Activated T-helper 2 cell treated with anti-CD3 and anti-CD28 coated beads, Interferon-gamma antibody, Interleukin-2, Interleukin-4, amounts not matched to agents 10 μg/mL and 5 μg/mL and 100 μg/mL, durations not matched to agents 14 hours and 24 hours and 36 hours (primary cell): ENCODE measurements at regions not wholly inside any gene's neighbourhood (a gene's known extent, or its start where the extent isn't known, plus 50 kb on each side); places are given as distances from the start of the nearest gene placed in this dataset.

Experiments used
- DNase-seq: peaks from one replicate; pipeline ENCODE4 v3.0.0; 2021; ENCODE audit warnings: low spot score
- H3K27ac Mint-ChIP-seq: one replicate; pipeline ENCODE4 v1.8.0; 2021; ENCODE audit warnings: mixed read lengths
- H3K27me3 Mint-ChIP-seq: one replicate; pipeline ENCODE4 v1.8.0; 2021; ENCODE audit warnings: low read depth, mixed read lengths
- H3K36me3 Mint-ChIP-seq: one replicate; pipeline ENCODE4 v1.8.0; 2021; ENCODE audit warnings: low read depth, mixed read lengths
- H3K4me1 Mint-ChIP-seq: one replicate; pipeline ENCODE4 v1.8.0; 2021; ENCODE audit warnings: low read depth, mixed read lengths
- H3K4me3 Mint-ChIP-seq: one replicate; pipeline ENCODE4 v1.8.0; 2021; ENCODE audit warnings: low read depth, mild to moderate bottlenecking, moderate library complexity, mixed read lengths
- H3K9me3 Mint-ChIP-seq: one replicate; pipeline ENCODE4 v1.8.0; 2021; ENCODE audit warnings: mixed read lengths
- intact Hi-C: fragments of 100-400 bp; cut with micrococcal nuclease; formaldehyde crosslinking; loops from one replicate; pipeline ENCODE4 v1.15.1; 2023

DNA sequence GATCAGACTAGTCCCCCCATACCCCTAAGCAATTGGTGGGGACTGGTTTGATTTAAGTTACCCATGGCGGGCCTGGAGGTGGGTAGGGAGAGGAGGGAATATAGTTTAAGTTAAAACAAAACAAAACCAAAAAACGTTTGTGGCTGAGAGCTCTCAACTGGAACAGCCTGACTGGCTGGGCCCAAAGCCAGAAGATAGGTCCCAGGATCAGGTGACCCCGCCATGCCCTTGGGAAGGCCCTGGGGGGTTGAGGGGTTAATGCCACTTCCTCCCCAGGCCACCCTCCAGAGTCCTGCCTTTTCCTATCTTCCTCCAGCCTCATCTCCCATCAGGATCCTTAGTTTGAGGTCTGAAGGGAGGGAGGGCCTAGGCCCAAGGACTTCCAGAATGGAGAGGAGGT lies 82.3 kb upstream of the LHX1 start:
- Mint-ChIP-seq H3K27ac (no peak overlapping the region), H3K36me3 (no peaks in the 10 kb centered on the region)
- intact Hi-C loops = loop anchor here (10.0 kb wide), 1 partner anchor 70 kb away; no protein-coding TSS in a partner anchor

DNA sequence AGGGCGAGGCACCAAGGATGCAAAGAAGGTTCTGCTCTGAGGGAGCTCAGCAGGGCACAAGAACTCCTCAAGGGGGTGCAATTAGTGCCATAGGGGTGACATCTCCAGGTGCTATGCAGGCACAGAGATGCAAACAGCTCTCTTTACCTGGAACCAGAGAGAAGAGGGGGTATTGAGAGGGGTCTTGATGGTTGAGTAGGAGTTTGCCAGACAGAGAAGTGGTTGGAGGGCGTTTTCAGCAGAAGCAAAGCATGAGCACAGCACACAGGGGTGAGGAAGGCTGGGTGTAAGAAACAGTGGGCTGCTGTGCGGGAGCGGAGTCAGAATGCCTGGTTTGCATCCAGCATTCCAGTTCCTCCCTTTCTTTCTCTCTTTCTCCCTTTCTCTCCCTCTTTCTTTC lies 81.8 kb upstream of the LHX1 start:
- H3K4me3 Mint-ChIP-seq = no peak overlapping the region
- H3K27ac Mint-ChIP-seq = no peak overlapping the region
- peaks cover 7% of the 10 kb centered on the region for H3K27me3 Mint-ChIP-seq
- no peaks in the 10 kb centered on the region for H3K36me3 Mint-ChIP-seq
- intact Hi-C loops = loop anchor here (10.0 kb wide), 1 partner anchor 69 kb away; no protein-coding TSS in a partner anchor
- no peak for DNase-seq
- no peaks in the 10 kb centered on the region for H3K9me3 Mint-ChIP-seq
- peaks cover 18% of the 10 kb centered on the region for H3K4me1 Mint-ChIP-seq

More for the DNA sequence above, 82.3 kb upstream of the LHX1 start:
- DNase-seq = no peak
- Mint-ChIP-seq H3K4me3 (no peak overlapping the region), H3K9me3 (no peaks in the 10 kb centered on the region), H3K4me1 (peaks cover 23% of the 10 kb centered on the region), H3K27me3 (peaks cover 7% of the 10 kb centered on the region)

DNA sequence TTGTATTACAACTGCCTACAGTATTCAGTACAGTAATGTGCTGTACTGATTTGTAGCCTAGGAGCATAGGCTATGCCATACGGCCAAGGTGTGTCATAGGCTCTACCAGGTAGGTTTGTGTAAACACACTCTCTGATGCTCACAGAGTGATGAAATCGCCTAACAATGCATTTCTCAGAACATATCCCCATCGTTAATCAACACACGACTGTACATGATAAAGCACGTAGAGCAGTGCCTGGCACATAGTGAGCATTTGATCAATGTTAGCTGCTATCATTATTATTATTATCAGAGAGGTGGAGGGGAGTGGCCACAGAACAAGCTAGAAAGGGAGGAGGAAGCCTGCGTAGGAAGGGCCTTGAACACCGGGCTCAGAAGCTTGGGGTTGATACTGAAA lies 81.1 kb upstream of the LHX1 start:
- H3K27me3 Mint-ChIP-seq = peaks cover 7% of the 10 kb centered on the region
- intact Hi-C loops = loop anchor here (10.0 kb wide), 1 partner anchor 69 kb away; no protein-coding TSS in a partner anchor
- no peak overlapping the region for H3K27ac Mint-ChIP-seq
- H3K4me3 Mint-ChIP-seq = no peak overlapping the region
- H3K9me3 Mint-ChIP-seq = no peaks in the 10 kb centered on the region
- no peak for DNase-seq
- H3K4me1 Mint-ChIP-seq = peaks cover 11% of the 10 kb centered on the region
- no peaks in the 10 kb centered on the region for H3K36me3 Mint-ChIP-seq

DNA sequence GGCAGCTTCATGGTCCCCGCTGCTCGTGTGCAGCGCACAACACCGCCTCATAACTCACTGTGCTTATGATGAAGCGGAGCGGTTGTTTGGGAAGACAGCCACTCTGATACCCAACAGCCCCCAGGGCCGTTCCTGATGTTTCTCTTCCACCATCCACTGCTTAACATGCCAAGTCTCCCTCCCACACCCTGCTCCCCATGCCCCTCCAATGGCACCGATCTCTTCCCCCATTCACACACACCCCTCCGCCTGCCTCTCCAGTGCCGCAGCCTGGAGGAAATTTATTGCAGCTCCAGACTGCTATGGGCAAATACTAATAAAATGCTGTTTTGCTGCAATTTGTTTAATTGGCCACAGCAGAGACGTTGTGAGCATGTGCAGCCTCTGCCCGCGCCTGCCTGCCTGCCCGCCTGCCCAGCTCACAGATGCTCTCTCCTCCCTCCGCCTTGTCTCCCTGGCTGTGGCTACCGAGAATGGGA lies 80.3 kb upstream of the LHX1 start:
- Mint-ChIP-seq H3K27ac (no peak overlapping the region), H3K36me3 (no peaks in the 10 kb centered on the region), H3K9me3 (no peaks in the 10 kb centered on the region), H3K4me3 (no peak overlapping the region), H3K27me3 (peaks cover 7% of the 10 kb centered on the region), H3K4me1 (peaks cover 10% of the 10 kb centered on the region)
- no peak for DNase-seq
- intact Hi-C loops = loop anchor here (10.0 kb wide), 1 partner anchor 68 kb away; no protein-coding TSS in a partner anchor

DNA sequence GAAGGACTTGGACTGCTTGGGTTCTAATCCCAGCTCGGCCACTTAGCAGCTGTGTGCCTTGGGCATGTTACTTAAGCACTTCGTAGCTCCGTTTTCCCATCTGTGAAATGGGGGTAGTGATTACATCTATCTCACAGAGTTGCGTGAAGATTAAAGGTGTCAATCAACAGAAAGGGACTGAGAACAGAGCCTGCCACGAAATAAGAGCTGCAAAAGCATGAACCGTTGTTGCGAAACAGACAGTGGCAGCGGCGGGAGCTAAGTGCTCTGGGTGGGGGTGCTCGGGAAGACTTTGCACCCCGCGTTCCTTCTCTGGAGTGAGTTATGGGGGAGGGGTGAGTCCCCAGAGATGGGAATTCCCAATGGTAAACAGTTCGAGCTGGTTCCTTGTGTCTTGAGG lies 79.6 kb upstream of the LHX1 start:
- Mint-ChIP-seq H3K27me3 (peaks cover 7% of the 10 kb centered on the region), H3K9me3 (no peaks in the 10 kb centered on the region), H3K4me3 (no peak overlapping the region), H3K27ac (no peak overlapping the region), H3K36me3 (no peaks in the 10 kb centered on the region), H3K4me1 (peaks cover 10% of the 10 kb centered on the region)
- intact Hi-C loops = loop anchor here (10.0 kb wide), 1 partner anchor 67 kb away; no protein-coding TSS in a partner anchor
- no peak for DNase-seq

DNA sequence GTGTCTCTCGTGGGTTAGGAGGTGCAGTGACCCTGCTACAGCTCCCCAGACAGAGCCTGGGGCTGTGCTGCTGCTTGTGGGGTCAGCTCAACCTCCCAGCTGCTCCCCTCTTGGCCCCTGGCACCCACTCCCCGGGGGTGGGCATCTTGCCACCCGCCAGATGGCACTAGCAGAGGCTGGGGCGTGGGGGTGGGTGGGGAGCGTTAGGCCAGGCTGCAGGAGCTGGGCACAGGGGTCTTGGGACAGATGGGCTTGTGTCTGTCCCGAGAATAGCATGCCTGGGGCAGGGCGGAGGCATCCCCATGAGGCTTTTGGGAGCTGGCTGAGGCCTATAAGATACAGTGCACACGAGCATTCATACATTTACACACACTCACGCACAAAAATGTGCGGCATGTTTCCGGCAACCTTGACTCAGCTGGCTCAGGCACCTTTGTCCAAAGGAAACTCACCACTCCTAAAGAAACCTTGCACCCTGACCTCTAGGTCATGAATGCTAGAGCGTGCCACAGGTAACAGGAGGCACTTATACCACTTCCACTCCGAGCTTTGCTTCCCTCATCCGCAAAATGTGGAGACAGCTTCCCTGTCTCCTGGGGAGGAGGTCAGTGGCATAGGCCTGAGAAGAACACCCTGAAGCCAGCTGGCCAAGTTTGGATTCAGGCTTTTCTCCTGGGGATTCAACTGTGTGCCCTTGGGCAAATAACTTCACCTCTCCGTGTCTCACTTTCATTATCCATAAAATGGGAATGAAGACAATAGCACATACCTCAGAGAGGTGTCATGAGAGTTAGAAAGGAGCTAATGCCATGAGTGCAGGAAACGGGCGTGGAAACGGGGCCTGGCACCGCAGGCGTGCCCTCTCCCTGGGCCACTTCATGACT lies 78.9 kb upstream of the LHX1 start:
- Mint-ChIP-seq H3K27ac (no peak overlapping the region), H3K9me3 (no peaks in the 10 kb centered on the region), H3K27me3 (peaks cover 7% of the 10 kb centered on the region), H3K4me3 (no peak overlapping the region), H3K4me1 (peaks cover 6% of the 10 kb centered on the region), H3K36me3 (no peaks in the 10 kb centered on the region)
- DNase-seq = no peak
- intact Hi-C loops = loop anchor here (10.0 kb wide), 1 partner anchor 66 kb away; no protein-coding TSS in a partner anchor

DNA sequence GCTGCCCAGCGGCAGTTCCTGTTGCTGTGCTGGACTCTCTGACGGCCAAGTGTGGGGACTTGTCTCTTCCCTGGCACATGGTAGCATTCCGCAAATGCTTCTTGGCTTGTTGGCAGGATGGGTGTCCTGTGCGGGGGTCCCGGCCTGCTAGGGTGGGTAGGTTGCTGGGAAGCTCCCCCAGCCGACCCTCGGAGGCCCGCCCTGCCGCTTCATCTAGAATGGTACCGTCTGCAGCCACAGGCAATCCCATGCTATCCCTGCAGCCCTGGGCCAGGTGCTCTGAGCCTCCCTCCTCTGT lies 78.3 kb upstream of the LHX1 start:
- no peak for DNase-seq

DNA sequence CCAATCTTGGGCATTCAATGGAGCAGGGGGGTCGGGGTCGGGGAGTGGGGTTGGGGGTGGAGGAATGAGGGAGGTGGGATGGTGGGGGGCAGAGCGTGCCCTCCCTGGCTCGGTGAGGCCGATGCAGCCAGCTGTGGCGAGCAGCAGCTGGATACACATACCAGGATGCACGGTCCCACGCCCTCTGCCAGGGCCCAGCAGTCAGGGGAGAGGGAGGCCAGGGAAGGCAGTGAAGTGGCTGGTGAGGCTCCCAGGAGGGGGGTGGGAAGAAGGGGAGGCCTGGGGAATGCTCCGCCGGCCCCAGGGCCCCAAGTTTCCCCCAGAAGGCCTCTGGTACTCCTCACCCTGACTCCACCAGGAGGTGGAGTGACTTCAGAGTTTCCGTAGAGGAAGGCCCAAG lies 77.6 kb upstream of the LHX1 start:
- Mint-ChIP-seq H3K27me3 (peaks cover 7% of the 10 kb centered on the region), H3K4me3 (no peak overlapping the region), H3K27ac (no peak overlapping the region), H3K36me3 (no peaks in the 10 kb centered on the region), H3K4me1 (no peaks in the 10 kb centered on the region), H3K9me3 (no peaks in the 10 kb centered on the region)
- no peak for DNase-seq
- intact Hi-C loops = loop anchor here (10.0 kb wide), 1 partner anchor 65 kb away; no protein-coding TSS in a partner anchor

More for the DNA sequence above, 78.3 kb upstream of the LHX1 start:
- H3K36me3 Mint-ChIP-seq = no peaks in the 10 kb centered on the region
- intact Hi-C loops = loop anchor here (10.0 kb wide), 1 partner anchor 66 kb away; no protein-coding TSS in a partner anchor
- H3K27me3 Mint-ChIP-seq = peaks cover 7% of the 10 kb centered on the region
- H3K27ac Mint-ChIP-seq = no peak overlapping the region
- no peak overlapping the region for H3K4me3 Mint-ChIP-seq
- H3K4me1 Mint-ChIP-seq = peaks cover under 1% of the 10 kb centered on the region
- no peaks in the 10 kb centered on the region for H3K9me3 Mint-ChIP-seq

DNA sequence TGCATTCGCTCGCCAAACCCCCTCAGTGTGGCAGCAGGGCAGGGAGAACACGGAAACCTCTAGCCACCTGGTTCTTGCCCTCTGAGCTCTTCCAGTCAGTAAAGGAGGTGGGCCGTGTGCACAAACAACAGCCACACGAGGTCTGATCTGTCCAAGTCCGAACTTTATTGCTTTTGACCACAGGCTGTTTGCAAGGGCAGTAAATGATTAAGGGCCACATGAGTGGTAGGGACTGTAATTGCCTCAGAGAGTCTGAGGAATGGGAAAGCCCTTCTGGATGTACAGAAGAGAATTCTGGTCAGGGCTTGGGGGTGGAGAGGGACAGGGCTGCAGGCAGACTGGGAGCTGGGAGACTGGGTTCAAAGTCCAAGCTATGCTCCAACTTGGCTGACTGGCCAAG lies 75.7 kb upstream of the LHX1 start:
- H3K4me1 Mint-ChIP-seq = no peaks in the 10 kb centered on the region
- no peaks in the 10 kb centered on the region for H3K36me3 Mint-ChIP-seq
- no peak for DNase-seq
- no peaks in the 10 kb centered on the region for H3K9me3 Mint-ChIP-seq
- intact Hi-C loops = no loop called here
- peaks cover 2% of the 10 kb centered on the region for H3K27me3 Mint-ChIP-seq
- no peak overlapping the region for H3K4me3 Mint-ChIP-seq
- no peak overlapping the region for H3K27ac Mint-ChIP-seq

DNA sequence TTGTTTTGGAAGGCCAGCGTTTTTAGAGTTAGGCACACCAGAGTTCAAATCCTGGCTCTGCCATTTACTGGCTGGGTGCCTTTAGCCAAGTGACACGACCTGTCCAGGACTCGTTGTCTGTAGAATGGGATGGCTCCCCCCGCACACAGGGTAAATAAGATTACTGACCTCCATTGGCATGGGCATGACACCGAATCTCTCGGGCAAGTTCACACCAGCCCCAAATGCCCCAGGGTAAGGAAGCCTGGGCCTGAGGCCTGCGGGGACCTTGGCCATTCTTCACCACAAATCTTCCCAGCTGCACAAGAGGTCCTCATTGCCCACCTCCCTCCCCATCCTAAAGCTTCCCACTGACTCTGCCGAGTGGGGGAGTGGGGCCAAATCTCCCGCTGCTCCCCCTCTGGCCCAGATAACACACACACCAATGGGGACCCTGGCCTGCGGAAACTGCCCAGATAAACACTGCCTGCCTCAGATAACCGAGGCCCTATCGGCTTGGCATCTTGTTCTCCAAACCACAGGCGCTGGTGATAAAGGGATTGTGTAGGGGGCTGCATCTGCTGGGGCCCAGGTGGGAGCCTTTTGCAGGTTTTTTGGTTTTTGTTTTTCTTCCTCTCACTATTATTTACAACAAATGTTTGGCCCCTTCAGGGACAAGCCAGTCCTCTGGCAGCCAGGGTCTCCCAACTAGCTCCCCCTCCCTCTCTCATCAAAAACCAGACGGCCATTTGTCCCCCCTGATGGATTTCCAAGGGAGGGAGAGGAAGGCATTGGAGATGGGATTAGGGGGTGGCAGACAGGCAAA lies 75.0 kb upstream of the LHX1 start:
- no peak for DNase-seq
- no peaks in the 10 kb centered on the region for H3K9me3 Mint-ChIP-seq
- no peak overlapping the region for H3K4me3 Mint-ChIP-seq
- no peak overlapping the region for H3K27ac Mint-ChIP-seq
- intact Hi-C loops = no loop called here
- no peaks in the 10 kb centered on the region for H3K36me3 Mint-ChIP-seq
- peaks cover 3% of the 10 kb centered on the region for H3K27me3 Mint-ChIP-seq
- no peaks in the 10 kb centered on the region for H3K4me1 Mint-ChIP-seq

DNA sequence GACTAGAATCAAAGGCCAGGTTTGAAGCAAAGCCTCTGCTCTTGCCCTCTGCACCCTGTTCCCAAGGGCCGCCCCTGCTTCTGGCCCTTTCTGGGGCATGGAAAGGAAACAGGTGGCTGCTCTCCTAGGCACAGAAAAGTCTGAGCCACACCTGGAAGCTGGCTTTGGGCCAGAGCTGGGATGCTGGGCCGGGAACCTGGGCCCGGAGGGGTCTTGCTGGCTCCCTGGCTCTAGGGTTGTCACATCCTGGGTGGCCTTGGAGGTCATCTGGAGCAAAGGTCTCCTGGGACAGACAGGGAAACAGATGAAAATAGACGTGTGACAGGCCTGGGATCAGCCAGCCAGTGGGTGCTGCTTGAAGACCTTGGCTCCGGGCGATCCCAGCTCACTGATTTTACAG lies 74.1 kb upstream of the LHX1 start:
- no peak overlapping the region for H3K4me3 Mint-ChIP-seq
- intact Hi-C loops = no loop called here
- DNase-seq = no peak
- no peak overlapping the region for H3K27ac Mint-ChIP-seq
- no peaks in the 10 kb centered on the region for H3K36me3 Mint-ChIP-seq
- peaks cover 5% of the 10 kb centered on the region for H3K27me3 Mint-ChIP-seq
- no peaks in the 10 kb centered on the region for H3K4me1 Mint-ChIP-seq
- no peaks in the 10 kb centered on the region for H3K9me3 Mint-ChIP-seq

DNA sequence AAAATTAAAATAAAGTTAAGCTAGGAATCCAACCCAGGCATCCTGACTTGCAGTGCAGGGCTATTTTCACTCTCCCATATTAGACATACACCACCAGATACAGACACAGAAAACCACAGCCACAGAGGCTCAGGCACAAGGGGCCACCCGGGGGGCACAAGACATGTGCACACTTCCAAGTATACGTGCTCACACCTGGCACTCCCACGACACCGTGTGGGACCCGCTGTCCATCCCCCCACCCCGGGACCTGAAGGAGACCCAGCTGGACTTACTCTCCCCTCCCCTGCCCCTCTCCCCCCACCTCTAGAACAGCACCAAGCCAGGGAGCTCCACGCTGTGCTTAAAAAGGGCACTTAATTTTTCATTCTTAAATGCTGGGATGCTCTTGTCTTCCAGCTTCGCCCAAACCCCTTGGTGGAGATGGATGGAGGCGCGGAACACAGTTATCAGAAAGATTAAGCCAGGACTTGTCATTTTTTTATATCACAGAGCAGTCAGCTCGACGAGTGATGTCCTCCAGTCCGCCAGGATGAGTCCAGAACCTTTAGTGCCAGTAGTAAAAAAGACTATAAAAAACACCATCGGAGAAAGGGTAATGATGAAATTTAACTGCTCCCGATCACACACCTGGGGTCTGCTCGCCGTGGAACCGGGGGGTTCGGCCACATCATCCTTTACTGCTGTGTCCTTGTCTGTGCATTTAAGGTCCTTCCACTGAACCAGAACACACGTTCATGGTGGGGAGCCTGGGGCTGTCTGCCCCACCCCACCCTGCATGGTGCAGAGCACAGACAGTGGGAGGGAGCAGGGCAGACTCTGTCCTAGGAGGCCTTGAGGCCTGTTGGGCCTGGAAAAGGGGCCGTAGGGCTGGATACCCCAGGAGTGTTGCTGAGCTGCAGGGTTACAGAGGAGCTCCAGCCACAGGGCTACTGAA lies 73.3 kb upstream of the LHX1 start:
- no peaks in the 10 kb centered on the region for H3K36me3 Mint-ChIP-seq
- no peaks in the 10 kb centered on the region for H3K4me1 Mint-ChIP-seq
- no peak for DNase-seq
- intact Hi-C loops = no loop called here
- H3K27ac Mint-ChIP-seq = no peak overlapping the region
- H3K27me3 Mint-ChIP-seq = peaks cover 5% of the 10 kb centered on the region
- no peaks in the 10 kb centered on the region for H3K9me3 Mint-ChIP-seq
- H3K4me3 Mint-ChIP-seq = no peak overlapping the region
